Osteoblast (primary cell): ENCODE measurements at regions not wholly inside any gene's neighbourhood (a gene's known extent, or its start where the extent isn't known, plus 50 kb on each side); places are given as distances from the start of the nearest gene placed in this dataset.

Experiments
- DNase-seq: peaks from one replicate; pipeline ENCODE4 v3.0.0; 2011; ENCODE audit warnings: low spot score, mixed read lengths; ENCODE audit not compliant: insufficient read length; ENCODE audit errors: missing footprints
- H2AFZ ChIP-seq: 2 replicates; pipeline ENCODE4 v1.6.0; 2011; ENCODE audit warnings: mild to moderate bottlenecking, low read length
- H3K27ac ChIP-seq: 2 replicates; pipeline ENCODE4 v1.5.1; 2011; ENCODE audit warnings: mild to moderate bottlenecking, low read depth, low read length, moderate library complexity
- H3K27me3 ChIP-seq: 2 replicates; pipeline ENCODE4 v1.6.0; 2012; ENCODE audit warnings: mild to moderate bottlenecking, control low read depth, inconsistent platforms, low read length, moderate library complexity; ENCODE audit not compliant: insufficient read depth
- H3K36me3 ChIP-seq: 2 replicates; pipeline ENCODE4 v1.5.1; 2011; ENCODE audit warnings: mild to moderate bottlenecking, low read length, control low read depth, moderate library complexity; ENCODE audit not compliant: insufficient read depth
- H3K4me1 ChIP-seq: 2 replicates; pipeline ENCODE4 v1.5.1; 2011; ENCODE audit warnings: mild to moderate bottlenecking, low read length, control low read depth, moderate library complexity; ENCODE audit not compliant: insufficient read depth
- H3K4me2 ChIP-seq: 2 replicates; pipeline ENCODE4 v1.6.0; 2011; ENCODE audit warnings: mild to moderate bottlenecking, low read length; ENCODE audit not compliant: insufficient read depth
- H3K4me3 ChIP-seq: fragments of 200-600 bp; sonication (generic); 3 replicates; pipeline ENCODE4 v1.5.1; 2012; ENCODE audit warnings: mild to moderate bottlenecking, low read length, inconsistent platforms; ENCODE audit not compliant: insufficient read depth
- H3K79me2 ChIP-seq: 2 replicates; pipeline ENCODE4 v1.6.0; 2012; ENCODE audit warnings: mild to moderate bottlenecking, low read length, control low read depth, inconsistent platforms; ENCODE audit not compliant: insufficient read depth
- H3K9me3 ChIP-seq: 2 replicates; pipeline ENCODE4 v1.5.1; 2011; ENCODE audit warnings: low read depth, low read length, control low read depth
- H4K20me1 ChIP-seq: 2 replicates; pipeline ENCODE4 v1.6.0; 2012; ENCODE audit warnings: mild to moderate bottlenecking, low read length, control low read depth; ENCODE audit not compliant: insufficient read depth
- TF ChIP-seq, protein P1 (sequence below): IDR thresholded peaks from 2 replicates; pipeline ENCODE4 v1.5.1; 2011; ENCODE audit warnings: mild to moderate bottlenecking, low read depth, low read length, moderate library complexity; ENCODE audit errors: extremely low read depth

DNA sequence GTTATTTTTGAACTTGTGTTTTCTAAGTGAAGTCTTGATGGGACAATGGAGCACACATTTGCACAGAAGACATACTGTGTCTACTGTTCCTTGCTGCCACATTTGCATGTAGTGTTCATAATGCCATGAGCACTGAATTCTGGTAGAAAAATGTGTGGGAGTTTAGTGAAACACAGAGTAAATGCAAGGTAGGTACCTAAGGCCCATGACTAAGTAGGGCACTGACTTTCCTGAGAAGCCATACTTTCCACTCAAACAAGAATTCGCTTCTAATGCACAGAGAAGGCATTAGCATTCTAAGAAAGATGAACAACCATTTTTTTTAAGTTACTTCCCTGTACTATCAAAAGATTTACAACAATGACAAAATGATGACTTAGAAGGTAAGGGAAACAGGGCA is 282.2 kb downstream of the MAN2A1 start:
- H2AFZ ChIP-seq, result no peak overlapping the region
- no peaks in the 10 kb centered on the region for H4K20me1 ChIP-seq
- no peak overlapping the region for H3K27ac ChIP-seq
- no peaks in the 10 kb centered on the region for H3K4me1 ChIP-seq
- no peaks in the 10 kb centered on the region for H3K27me3 ChIP-seq
- H3K36me3 ChIP-seq, result no peaks in the 10 kb centered on the region
- no peak overlapping the region for H3K4me2 ChIP-seq
- DNase-seq, result no peak
- H3K4me3 ChIP-seq, result no peak overlapping the region
- TF ChIP-seq, protein P1, sequence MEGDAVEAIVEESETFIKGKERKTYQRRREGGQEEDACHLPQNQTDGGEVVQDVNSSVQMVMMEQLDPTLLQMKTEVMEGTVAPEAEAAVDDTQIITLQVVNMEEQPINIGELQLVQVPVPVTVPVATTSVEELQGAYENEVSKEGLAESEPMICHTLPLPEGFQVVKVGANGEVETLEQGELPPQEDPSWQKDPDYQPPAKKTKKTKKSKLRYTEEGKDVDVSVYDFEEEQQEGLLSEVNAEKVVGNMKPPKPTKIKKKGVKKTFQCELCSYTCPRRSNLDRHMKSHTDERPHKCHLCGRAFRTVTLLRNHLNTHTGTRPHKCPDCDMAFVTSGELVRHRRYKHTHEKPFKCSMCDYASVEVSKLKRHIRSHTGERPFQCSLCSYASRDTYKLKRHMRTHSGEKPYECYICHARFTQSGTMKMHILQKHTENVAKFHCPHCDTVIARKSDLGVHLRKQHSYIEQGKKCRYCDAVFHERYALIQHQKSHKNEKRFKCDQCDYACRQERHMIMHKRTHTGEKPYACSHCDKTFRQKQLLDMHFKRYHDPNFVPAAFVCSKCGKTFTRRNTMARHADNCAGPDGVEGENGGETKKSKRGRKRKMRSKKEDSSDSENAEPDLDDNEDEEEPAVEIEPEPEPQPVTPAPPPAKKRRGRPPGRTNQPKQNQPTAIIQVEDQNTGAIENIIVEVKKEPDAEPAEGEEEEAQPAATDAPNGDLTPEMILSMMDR, result no peak
- no peaks in the 10 kb centered on the region for H3K79me2 ChIP-seq
- no peaks in the 10 kb centered on the region for H3K9me3 ChIP-seq

DNA sequence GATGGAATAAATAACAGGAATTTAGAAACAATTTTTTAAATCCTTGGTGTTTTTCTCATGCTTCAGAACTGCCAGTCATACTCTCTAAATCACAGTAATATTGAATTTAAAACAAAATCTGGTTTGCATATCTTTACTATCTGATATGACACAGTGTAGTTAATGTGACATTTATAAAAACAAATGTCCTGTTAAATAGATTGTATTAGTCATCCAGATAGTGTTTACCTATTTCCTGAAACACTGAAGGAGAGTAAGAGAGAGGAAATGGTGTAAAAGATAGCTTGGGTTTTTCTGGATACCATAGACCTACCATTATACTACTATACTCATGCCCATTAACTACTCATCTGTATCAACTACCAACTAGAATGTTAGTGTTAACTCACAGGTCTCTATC is 292.3 kb downstream of the MAN2A1 start:
- Histone ChIP-seq H3K4me2 (no peak overlapping the region), H3K9me3 (no peaks in the 10 kb centered on the region), H3K27ac (no peak overlapping the region), H3K79me2 (no peaks in the 10 kb centered on the region), H3K27me3 (no peaks in the 10 kb centered on the region), H3K36me3 (no peaks in the 10 kb centered on the region), H4K20me1 (no peaks in the 10 kb centered on the region), H3K4me1 (no peaks in the 10 kb centered on the region), H3K4me3 (no peak overlapping the region), H2AFZ (no peak overlapping the region)
- no peak for DNase-seq
- TF ChIP-seq, protein P1, result no peak

DNA sequence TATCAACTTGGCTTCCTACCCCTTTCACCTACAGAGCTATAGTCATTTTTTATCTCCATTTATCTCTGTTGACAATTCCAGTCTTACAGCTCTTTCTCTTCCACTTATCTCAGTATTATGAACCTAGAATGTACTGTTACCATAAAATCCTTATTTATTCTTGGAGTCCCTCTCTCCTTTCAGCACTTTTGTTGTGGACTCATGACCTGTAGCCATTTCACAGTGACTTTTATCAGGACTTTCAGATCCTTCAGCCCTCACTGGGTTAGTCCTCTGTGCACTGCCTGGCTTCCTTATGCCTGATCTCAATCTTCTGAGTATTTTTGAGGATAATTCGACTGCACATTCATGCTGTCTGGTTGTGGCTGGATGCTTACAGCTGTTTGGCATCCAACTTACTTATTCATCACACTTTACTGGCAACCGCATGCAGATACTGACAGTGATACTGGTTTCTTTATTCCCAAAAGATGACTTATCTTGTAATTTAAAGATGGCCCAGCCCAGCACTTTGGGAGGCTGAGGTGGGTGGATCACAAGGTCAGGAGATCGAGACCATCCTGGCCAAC is 293.3 kb downstream of the MAN2A1 start:
- no peak overlapping the region for H3K4me3 ChIP-seq
- TF ChIP-seq, protein P1, result no peak
- no peak overlapping the region for H3K27ac ChIP-seq
- H3K9me3 ChIP-seq, result no peaks in the 10 kb centered on the region
- H3K27me3 ChIP-seq, result no peaks in the 10 kb centered on the region
- no peak for DNase-seq
- no peak overlapping the region for H2AFZ ChIP-seq
- H3K4me1 ChIP-seq, result no peaks in the 10 kb centered on the region
- H3K36me3 ChIP-seq, result no peaks in the 10 kb centered on the region
- no peaks in the 10 kb centered on the region for H4K20me1 ChIP-seq
- H3K79me2 ChIP-seq, result no peaks in the 10 kb centered on the region
- no peak overlapping the region for H3K4me2 ChIP-seq

DNA sequence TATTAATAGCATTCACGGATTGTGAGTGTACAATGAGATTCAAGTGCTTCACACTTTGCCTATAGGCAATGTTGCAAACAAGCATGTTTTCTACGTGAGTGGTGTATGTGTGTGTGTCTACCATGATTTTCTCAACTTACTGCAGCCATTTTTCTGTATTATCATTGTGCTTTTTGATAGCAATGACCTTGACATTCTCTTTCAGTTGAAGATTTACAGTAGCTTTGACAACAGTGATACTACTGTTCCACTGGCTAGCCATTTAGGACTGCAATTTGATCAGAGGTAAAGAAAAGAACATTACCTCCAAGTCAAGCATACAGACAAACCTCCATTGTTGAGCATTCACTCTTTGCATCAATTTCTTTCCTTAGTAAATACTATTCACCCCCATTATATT is 297.0 kb downstream of the MAN2A1 start:
- Histone ChIP-seq H3K79me2 (no peaks in the 10 kb centered on the region), H3K4me1 (no peaks in the 10 kb centered on the region), H3K4me3 (no peak overlapping the region), H3K27ac (no peak overlapping the region), H3K36me3 (no peaks in the 10 kb centered on the region), H3K4me2 (no peak overlapping the region), H3K9me3 (no peaks in the 10 kb centered on the region), H3K27me3 (no peaks in the 10 kb centered on the region), H4K20me1 (no peaks in the 10 kb centered on the region), H2AFZ (no peak overlapping the region)
- TF ChIP-seq, protein P1, result no peak
- no peak for DNase-seq
